ENCODE measurements at regions not wholly inside any gene's neighbourhood (a gene's known extent, or its start where the extent isn't known, plus 50 kb on each side); places are given as distances from the start of the nearest gene placed in this dataset.

DNA sequence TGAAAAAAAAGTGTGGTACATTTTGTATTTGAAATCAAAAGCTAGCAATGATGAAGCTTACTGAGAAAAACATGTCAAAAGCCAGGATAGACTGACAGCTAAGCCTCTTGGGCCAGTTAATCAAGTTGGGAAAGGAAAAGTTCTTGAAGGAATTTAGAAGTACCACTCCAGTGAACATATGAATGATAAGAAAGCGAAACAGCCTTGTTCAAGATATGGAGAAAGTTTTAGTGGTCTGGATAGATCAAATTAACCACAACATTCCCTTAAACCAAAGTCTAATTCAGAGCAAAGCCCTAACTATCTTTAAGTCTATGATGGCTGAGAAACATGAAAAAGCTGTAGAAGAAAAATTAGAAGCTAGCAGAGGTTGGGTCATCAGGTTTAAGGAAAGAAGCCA lies 268.3 kb downstream of the PDHA2 start:
- TF ChIP-seq CTCF (IDR thresholded peaks at IDR 0.05 in 4 of 5, conservative IDR thresholded peaks at IDR 0.05 in 1 of 5): no peak
- TF ChIP-seq POLR2A (IDR thresholded peaks at IDR 0.05): no peak
